Kidney epithelial cell (primary cell): ENCODE measurements at regions not wholly inside any gene's neighbourhood (a gene's known extent, or its start where the extent isn't known, plus 50 kb on each side); places are given as distances from the start of the nearest gene placed in this dataset.
"Not testable (repeated sequence)": the region's sequence is repeated elsewhere in the genome, so short reads cannot be mapped to it uniquely, and the experiment has no call there.

Source experiments
- DNase-seq: peaks from one replicate; pipeline ENCODE4 v3.0.0-alpha.2; 2010; ENCODE audit warnings: low read depth
- H3K27me3 ChIP-seq: 2 replicates; pipeline ENCODE4 v1.6.0; 2011; ENCODE audit warnings: low read length; ENCODE audit not compliant: control insufficient read depth, insufficient read depth
- H3K36me3 ChIP-seq: 2 replicates; pipeline ENCODE4 v1.5.1; 2011; ENCODE audit warnings: low read length; ENCODE audit not compliant: control insufficient read depth, insufficient read depth
- H3K4me3 ChIP-seq: 2 replicates; pipeline ENCODE4 v1.5.1; 2011; ENCODE audit warnings: low read depth, mild to moderate bottlenecking, control low read depth, low read length
- CTCF ChIP-seq: IDR thresholded peaks from 2 replicates; pipeline ENCODE4 v1.5.1; 2011; ENCODE audit warnings: mild to moderate bottlenecking, moderate library complexity, low read length, control low read depth, inconsistent platforms; ENCODE audit not compliant: insufficient read depth, poor library complexity, severe bottlenecking

- no peak for DNase-seq
- TF ChIP-seq CTCF = no peak
- H3K27me3 ChIP-seq = no peaks in the 10 kb centered on the region
These were observed 230.0 kb downstream of the SPANXN3 start for GRCh38 chrX:143287236-143287635.

GRCh38 chrX:143270317-143270716, 244.6 kb downstream of the SPANXN4 start:
- TF ChIP-seq CTCF = no peak
- no peaks in the 10 kb centered on the region for H3K27me3 ChIP-seq
- DNase-seq = no peak

More at GRCh38 chrX:143287236-143287635, 230.0 kb downstream of the SPANXN3 start:
- H3K36me3 ChIP-seq = no peaks in the 10 kb centered on the region
- no peak overlapping the region for H3K4me3 ChIP-seq

GRCh38 chrX:143244593-143244992, 218.9 kb downstream of the SPANXN4 start:
- H3K27me3 ChIP-seq, H3K4me3 ChIP-seq, H3K36me3 ChIP-seq, DNase-seq: not testable (repeated sequence)

More at GRCh38 chrX:143270317-143270716, 244.6 kb downstream of the SPANXN4 start:
- H3K36me3 ChIP-seq = no peaks in the 10 kb centered on the region
- H3K4me3 ChIP-seq = no peak overlapping the region

GRCh38 chrX:143240658-143241057, 214.9 kb downstream of the SPANXN4 start:
- no peaks in the 10 kb centered on the region for H3K27me3 ChIP-seq
- no peaks in the 10 kb centered on the region for H3K36me3 ChIP-seq
- no peak overlapping the region for H3K4me3 ChIP-seq
- no peak for DNase-seq
- TF ChIP-seq CTCF = no peak

- Histone ChIP-seq H3K27me3 (no peaks in the 10 kb centered on the region), H3K4me3 (no peak overlapping the region), H3K36me3 (no peaks in the 10 kb centered on the region)
- no peak for TF ChIP-seq CTCF
- DNase-seq = no peak
These were observed 205.8 kb downstream of the SPANXN4 start for GRCh38 chrX:143231492-143231891.

GRCh38 chrX:143228600-143228999, 202.9 kb downstream of the SPANXN4 start:
- not testable (repeated sequence) for H3K4me3 ChIP-seq, H3K27me3 ChIP-seq, DNase-seq, H3K36me3 ChIP-seq

- Histone ChIP-seq H3K36me3 (no peaks in the 10 kb centered on the region), H3K27me3 (no peaks in the 10 kb centered on the region), H3K4me3 (no peak overlapping the region)
- DNase-seq = no peak
- TF ChIP-seq CTCF = no peak
These were observed 181.2 kb downstream of the SPANXN4 start for GRCh38 chrX:143206966-143207365.
